Subcutaneous abdominal adipose tissue (tissue), 5 donors: ENCODE measurements at regions not wholly inside any gene's neighbourhood (a gene's known extent, or its start where the extent isn't known, plus 50 kb on each side); places are given as distances from the start of the nearest gene placed in this dataset.

Source experiments
- H3K27ac ChIP-seq: one replicate; pipeline ENCODE4 v1.7.0; 2013; ENCODE audit warnings: low read depth, mild to moderate bottlenecking, inconsistent platforms, low read length, moderate library complexity
- H3K27me3 ChIP-seq, 5 donors: one replicate each; pipeline ENCODE4 v1.7.0; 2013; ENCODE audit warnings: low read length in 5 of 5, inconsistent platforms in 1 of 5; ENCODE audit not compliant: control insufficient read depth in 5 of 5, insufficient read depth in 4 of 5
- H3K36me3 ChIP-seq, 5 donors: one replicate each; pipeline ENCODE4 v1.7.0; 2013; ENCODE audit warnings: low read length in 5 of 5; ENCODE audit not compliant: control insufficient read depth in 5 of 5, insufficient read depth in 5 of 5
- H3K4me1 ChIP-seq, 5 donors: one replicate each; pipeline ENCODE4 v1.7.0; 2013; ENCODE audit warnings: low read length in 5 of 5, mild to moderate bottlenecking in 3 of 5, moderate library complexity in 1 of 5; ENCODE audit not compliant: control insufficient read depth in 5 of 5, insufficient read depth in 5 of 5
- H3K4me3 ChIP-seq, 5 donors: one replicate each; pipeline ENCODE4 v1.7.0; 2013; ENCODE audit warnings: low read length in 5 of 5, low read depth in 1 of 5
- H3K9ac ChIP-seq, 5 donors: one replicate each; pipeline ENCODE4 v1.7.0; 2013; ENCODE audit warnings: low read length in 5 of 5, mild to moderate bottlenecking in 4 of 5, moderate library complexity in 3 of 5
- H3K9me3 ChIP-seq, 5 donors: one replicate each; pipeline ENCODE4 v1.7.0; 2013; ENCODE audit warnings: low read length in 5 of 5; ENCODE audit not compliant: control insufficient read depth in 5 of 5
- donor health status: healthy.
- donor health status: healthy.
- donor health status: healthy.
- donor health status: healthy.
- donor health status: healthy.

DNA sequence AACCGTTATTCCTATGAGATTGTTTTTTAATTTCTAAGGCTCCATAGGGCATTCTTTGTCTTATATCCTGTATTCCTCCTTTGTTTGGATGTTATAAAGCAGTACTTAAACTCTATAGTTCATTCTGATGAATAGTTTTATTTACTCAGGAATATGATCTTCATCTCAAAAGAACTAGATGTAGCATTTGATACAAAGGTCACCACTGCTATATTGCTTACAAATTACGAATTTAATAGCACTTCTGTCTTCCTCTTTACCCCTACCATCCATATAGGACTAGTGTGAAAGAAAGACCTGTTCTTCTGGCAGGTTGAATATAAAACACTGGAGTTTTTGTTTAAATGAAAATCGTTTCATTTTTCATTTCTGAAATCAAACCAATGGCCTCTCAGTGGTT lies 468.1 kb upstream of the CXADR start:
- Histone ChIP-seq H3K36me3 (no peaks in the 10 kb centered on the region), H3K27ac (no peak overlapping the region), H3K9me3 (peaks cover 0 to 5% (median 0%) of the 10 kb centered on the region in 5 donors), H3K9ac (no peak overlapping the region), H3K27me3 (no peaks in the 10 kb centered on the region), H3K4me1 (peaks cover 0 to 3% (median 0%) of the 10 kb centered on the region in 5 donors), H3K4me3 (no peak overlapping the region)

- Histone ChIP-seq H3K9me3 (peaks cover 0 to 4% (median 0%) of the 10 kb centered on the region in 5 donors), H3K27me3 (no peaks in the 10 kb centered on the region), H3K36me3 (no peaks in the 10 kb centered on the region), H3K9ac (no peak overlapping the region), H3K4me1 (peaks cover 0 to 3% (median 0%) of the 10 kb centered on the region in 5 donors), H3K27ac (no peak overlapping the region), H3K4me3 (no peak overlapping the region)
Observed at GRCh38 chr21:17045214-17045853, 467.5 kb upstream of the CXADR start.

- Histone ChIP-seq H3K9me3 (peaks cover 0 to 4% (median 0%) of the 10 kb centered on the region in 5 donors), H3K4me3 (no peak overlapping the region), H3K4me1 (peaks cover 0 to 3% (median 0%) of the 10 kb centered on the region in 5 donors), H3K27me3 (no peaks in the 10 kb centered on the region), H3K36me3 (no peaks in the 10 kb centered on the region), H3K9ac (no peak overlapping the region), H3K27ac (no peak overlapping the region)
Observed at GRCh38 chr21:17048974-17049373, 463.9 kb upstream of the CXADR start.

DNA sequence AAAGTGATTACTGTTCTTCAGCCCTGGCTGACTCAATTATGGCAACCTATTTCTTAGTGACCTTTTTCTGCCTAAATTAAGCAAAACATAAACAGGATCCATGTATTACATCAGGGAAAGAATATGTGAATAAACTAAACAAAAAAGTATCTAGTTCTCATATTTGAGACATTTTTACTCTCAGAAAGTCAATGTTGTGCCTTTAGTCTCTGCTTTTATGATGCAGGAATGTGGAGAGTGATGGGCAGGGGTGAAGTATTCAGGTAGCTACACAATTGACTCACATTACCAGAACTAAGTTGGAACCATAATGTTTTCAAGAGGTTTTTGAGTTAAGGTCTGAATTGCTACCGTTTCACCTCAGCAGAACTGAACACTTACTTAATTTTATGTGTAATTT lies 462.7 kb upstream of the CXADR start:
- Histone ChIP-seq H3K4me1 (peaks cover 0 to 3% (median 0%) of the 10 kb centered on the region in 5 donors), H3K36me3 (no peaks in the 10 kb centered on the region), H3K27ac (no peak overlapping the region), H3K27me3 (no peaks in the 10 kb centered on the region), H3K9ac (no peak overlapping the region), H3K9me3 (peaks cover 0 to 4% (median 0%) of the 10 kb centered on the region in 5 donors), H3K4me3 (no peak overlapping the region)

- H3K4me3 ChIP-seq: no peak overlapping the region
- H3K27ac ChIP-seq: no peak overlapping the region
- peaks cover 0 to 3% (median 0%) of the 10 kb centered on the region in 5 donors for H3K4me1 ChIP-seq
- no peaks in the 10 kb centered on the region for H3K27me3 ChIP-seq
- no peak overlapping the region for H3K9ac ChIP-seq
- peaks cover 0 to 4% (median 0%) of the 10 kb centered on the region in 5 donors for H3K9me3 ChIP-seq
- no peaks in the 10 kb centered on the region for H3K36me3 ChIP-seq
Observed at GRCh38 chr21:17050646-17051045, 462.2 kb upstream of the CXADR start.

DNA sequence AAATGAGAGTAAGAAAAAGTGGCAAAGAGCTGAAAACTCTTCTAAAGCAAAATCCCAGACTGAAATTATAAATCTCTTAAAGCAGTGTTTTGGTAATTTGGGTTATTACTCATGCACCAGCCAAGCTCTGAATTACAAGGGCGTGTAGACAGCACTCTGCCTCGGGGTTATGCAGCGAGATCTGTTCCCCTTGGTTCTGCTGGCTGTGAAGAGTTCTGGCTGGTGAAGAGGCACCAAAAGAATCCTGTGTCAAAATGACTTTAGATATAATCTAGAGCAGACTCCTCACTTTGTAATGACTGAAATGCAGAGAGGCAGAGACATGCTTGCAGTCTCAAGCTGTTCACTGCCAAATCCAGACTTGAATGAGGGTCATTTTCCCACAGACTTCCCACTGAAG lies 461.8 kb upstream of the CXADR start:
- H3K27ac ChIP-seq: no peak overlapping the region
- H3K36me3 ChIP-seq: no peaks in the 10 kb centered on the region

GRCh38 chr21:17053321-17053720 lies 459.5 kb upstream of the CXADR start:
- Histone ChIP-seq H3K9ac (no peak overlapping the region), H3K36me3 (no peaks in the 10 kb centered on the region), H3K9me3 (peaks cover 0 to 4% (median 0%) of the 10 kb centered on the region in 5 donors), H3K4me1 (peaks cover 0 to 3% (median 0%) of the 10 kb centered on the region in 5 donors), H3K4me3 (no peak overlapping the region), H3K27me3 (no peaks in the 10 kb centered on the region), H3K27ac (no peak overlapping the region)

More for the DNA sequence above, 461.8 kb upstream of the CXADR start:
- Histone ChIP-seq H3K27me3 (no peaks in the 10 kb centered on the region), H3K9ac (no peak overlapping the region), H3K9me3 (peaks cover 0 to 4% (median 0%) of the 10 kb centered on the region in 5 donors), H3K4me1 (peaks cover 0 to 3% (median 0%) of the 10 kb centered on the region in 5 donors), H3K4me3 (no peak overlapping the region)

- H3K27ac ChIP-seq: no peak overlapping the region
- no peaks in the 10 kb centered on the region for H3K36me3 ChIP-seq
- H3K4me1 ChIP-seq: no peaks in the 10 kb centered on the region
- no peaks in the 10 kb centered on the region for H3K27me3 ChIP-seq
- H3K9ac ChIP-seq: no peak overlapping the region
- H3K4me3 ChIP-seq: no peak overlapping the region
- no peaks in the 10 kb centered on the region for H3K9me3 ChIP-seq
Observed at GRCh38 chr21:17059936-17060335, 452.9 kb upstream of the CXADR start.

DNA sequence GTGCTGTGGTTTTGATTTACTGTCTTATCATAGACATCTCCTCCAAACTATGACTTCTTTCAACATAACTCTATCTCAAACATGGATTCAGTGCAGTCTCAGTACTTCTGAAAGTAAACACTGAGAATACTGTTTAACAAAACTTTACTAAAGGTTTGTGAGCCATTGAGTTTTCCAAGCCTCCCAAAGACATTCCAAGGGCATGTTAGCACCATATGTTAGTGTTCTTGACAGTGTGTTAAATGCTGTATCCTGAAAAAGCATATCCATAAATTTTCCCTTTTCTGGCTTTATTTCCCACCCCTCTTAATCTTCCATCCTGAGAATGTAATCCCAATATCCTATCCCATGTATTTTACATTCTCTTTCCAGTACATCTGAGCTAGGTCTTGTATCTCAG lies 446.8 kb upstream of the CXADR start:
- H3K36me3 ChIP-seq: no peaks in the 10 kb centered on the region
- no peaks in the 10 kb centered on the region for H3K27me3 ChIP-seq
- H3K4me1 ChIP-seq: no peaks in the 10 kb centered on the region
- H3K4me3 ChIP-seq: no peak overlapping the region
- no peak overlapping the region for H3K9ac ChIP-seq
- H3K9me3 ChIP-seq: no peaks in the 10 kb centered on the region
- no peak overlapping the region for H3K27ac ChIP-seq

DNA sequence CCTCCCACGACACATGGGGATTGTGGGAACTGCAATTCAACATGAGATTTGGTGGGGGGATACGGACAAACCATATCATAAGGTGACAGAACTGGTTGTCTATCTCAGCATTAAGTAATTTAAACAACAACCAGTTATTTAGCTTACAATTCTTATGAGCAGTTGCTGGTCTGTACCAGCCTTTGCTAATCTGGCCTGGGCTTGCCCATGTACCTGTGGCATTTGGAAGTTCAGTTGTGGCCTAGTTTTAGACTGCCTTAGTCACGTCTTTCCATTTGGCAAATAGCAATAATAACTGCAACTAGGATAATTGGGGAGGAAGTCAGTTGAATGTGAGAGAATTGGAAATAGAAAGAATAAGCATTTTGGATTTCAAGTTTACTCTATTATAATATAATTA lies 441.8 kb upstream of the CXADR start:
- Histone ChIP-seq H3K36me3 (no peaks in the 10 kb centered on the region), H3K9ac (no peak overlapping the region), H3K4me1 (no peaks in the 10 kb centered on the region), H3K9me3 (no peaks in the 10 kb centered on the region), H3K27ac (no peak overlapping the region), H3K4me3 (no peak overlapping the region), H3K27me3 (no peaks in the 10 kb centered on the region)
